ENCODE measurements at regions not wholly inside any gene's neighbourhood (a gene's known extent, or its start where the extent isn't known, plus 50 kb on each side); places are given as distances from the start of the nearest gene placed in this dataset.

GRCh38 chr13:70884196-70884595 lies 775.9 kb upstream of the KLHL1 start:
- TF ChIP-seq EZH2 (IDR thresholded peaks at IDR 0.05) (no peak), POLR2AphosphoS5 (IDR thresholded peaks at IDR 0.05; ENCODE audit: borderline replicate concordance, low read depth, low read length) (no peak)

Data from SK-N-MC (cell line).